Spleen (tissue), 7 donors: ENCODE measurements at regions not wholly inside any gene's neighbourhood (a gene's known extent, or its start where the extent isn't known, plus 50 kb on each side); places are given as distances from the start of the nearest gene placed in this dataset.

Experiments
- POLR2A ChIP-seq, 3 donors: fragments of 450-650 bp; IDR thresholded peaks; one replicate each; pipeline ENCODE4 v1.5.1; 2017; ENCODE audit warnings: antibody characterized with exemption in 3 of 3, mild to moderate bottlenecking in 1 of 3
- POLR2AphosphoS5 ChIP-seq, 3 donors: sonication (generic); formaldehyde crosslinking; IDR thresholded peaks; one replicate each; pipeline ENCODE4 v1.5.1; 2017; ENCODE audit warnings: antibody characterized with exemption in 3 of 3
- TF ChIP-seq, protein P1 (sequence below), 11 experiments: fragments of 200-600 bp in 7 of 11; fragments of 450-650 bp in 4 of 11; sonication (generic) in 4 of 11; IDR thresholded peaks in 8 of 11; conservative IDR thresholded peaks in 3 of 11; 1 replicate in 7 of 11; 2 replicates in 4 of 11; pipeline versions ENCODE4 v1.4.0 to v1.8.0; 2016 to 2021; ENCODE audit warnings: antibody characterized with exemption in 11 of 11, inconsistent platforms in 4 of 11, mild to moderate bottlenecking in 1 of 11
- donor health status: DM: no; HTN: no; CAD: no; lungs with moderate emphysema.
- donor health status: DM: no; HTN: no; CAD: no.
- donor health status: DM: no; HTN: no; CAD: no.

DNA sequence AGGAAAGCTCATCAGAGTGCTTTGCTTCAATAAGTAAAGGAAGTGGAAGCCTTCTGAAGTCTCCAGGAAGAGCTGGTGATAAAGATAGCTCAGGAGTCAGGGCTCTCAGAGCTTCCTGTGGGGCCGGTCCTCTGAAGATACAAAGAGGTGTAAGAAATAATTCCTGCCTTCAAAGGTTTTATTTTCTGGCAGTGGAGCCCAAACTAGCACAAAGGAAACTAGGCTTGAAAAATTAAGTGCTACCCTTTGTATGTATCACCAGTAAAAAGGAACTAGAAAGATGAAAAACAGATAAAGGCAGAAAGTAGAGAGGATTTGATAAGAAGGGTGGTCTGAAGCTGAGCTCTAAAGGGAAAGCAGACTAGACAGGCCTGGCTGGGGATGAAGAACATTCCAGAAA is 204.1 kb upstream of the SASH1 start:
- TF ChIP-seq, protein P1, sequence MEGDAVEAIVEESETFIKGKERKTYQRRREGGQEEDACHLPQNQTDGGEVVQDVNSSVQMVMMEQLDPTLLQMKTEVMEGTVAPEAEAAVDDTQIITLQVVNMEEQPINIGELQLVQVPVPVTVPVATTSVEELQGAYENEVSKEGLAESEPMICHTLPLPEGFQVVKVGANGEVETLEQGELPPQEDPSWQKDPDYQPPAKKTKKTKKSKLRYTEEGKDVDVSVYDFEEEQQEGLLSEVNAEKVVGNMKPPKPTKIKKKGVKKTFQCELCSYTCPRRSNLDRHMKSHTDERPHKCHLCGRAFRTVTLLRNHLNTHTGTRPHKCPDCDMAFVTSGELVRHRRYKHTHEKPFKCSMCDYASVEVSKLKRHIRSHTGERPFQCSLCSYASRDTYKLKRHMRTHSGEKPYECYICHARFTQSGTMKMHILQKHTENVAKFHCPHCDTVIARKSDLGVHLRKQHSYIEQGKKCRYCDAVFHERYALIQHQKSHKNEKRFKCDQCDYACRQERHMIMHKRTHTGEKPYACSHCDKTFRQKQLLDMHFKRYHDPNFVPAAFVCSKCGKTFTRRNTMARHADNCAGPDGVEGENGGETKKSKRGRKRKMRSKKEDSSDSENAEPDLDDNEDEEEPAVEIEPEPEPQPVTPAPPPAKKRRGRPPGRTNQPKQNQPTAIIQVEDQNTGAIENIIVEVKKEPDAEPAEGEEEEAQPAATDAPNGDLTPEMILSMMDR (IDR thresholded peaks at IDR 0.05 in 8 of 11, conservative IDR thresholded peaks at IDR 0.05 in 3 of 11), result no peak
- TF ChIP-seq POLR2AphosphoS5 (IDR thresholded peaks at IDR 0.05) (no peak), POLR2A (IDR thresholded peaks at IDR 0.05) (no peak)
